Activated CD4-positive, alpha-beta T cell treated with anti-CD3 and anti-CD28 coated beads, Interleukin-2, amount 10 ng/mL, durations not matched to agents 24 days and 14 days (primary cell): ENCODE measurements at regions not wholly inside any gene's neighbourhood (a gene's known extent, or its start where the extent isn't known, plus 50 kb on each side); places are given as distances from the start of the nearest gene placed in this dataset.

Source experiments
- DNase-seq: peaks from one replicate; pipeline ENCODE4 v3.0.0; 2022
- H3K27ac Mint-ChIP-seq: one replicate; pipeline ENCODE4 v1.8.0; 2022; ENCODE audit warnings: mild to moderate bottlenecking, mixed read lengths
- H3K27me3 Mint-ChIP-seq: one replicate; pipeline ENCODE4 v1.8.0; 2022; ENCODE audit warnings: mixed read lengths
- H3K36me3 Mint-ChIP-seq: one replicate; pipeline ENCODE4 v1.8.0; 2022; ENCODE audit warnings: low read depth, mild to moderate bottlenecking, mixed read lengths
- H3K4me1 Mint-ChIP-seq: one replicate; pipeline ENCODE4 v1.8.0; 2021; ENCODE audit warnings: mixed read lengths
- H3K4me3 Mint-ChIP-seq: one replicate; pipeline ENCODE4 v1.8.0; 2022; ENCODE audit warnings: mild to moderate bottlenecking, moderate library complexity, mixed read lengths
- H3K9me3 Mint-ChIP-seq: one replicate; pipeline ENCODE4 v1.8.0; 2021; ENCODE audit warnings: mixed read lengths
- intact Hi-C: fragments of 100-400 bp; cut with micrococcal nuclease; formaldehyde crosslinking; loops from one replicate; pipeline ENCODE4 v1.15.1; 2023

- Mint-ChIP-seq H3K4me3 (no peak overlapping the region), H3K4me1 (peaks cover 7% of the 10 kb centered on the region), H3K27me3 (no peaks in the 10 kb centered on the region), H3K27ac (no peak overlapping the region), H3K9me3 (no peaks in the 10 kb centered on the region), H3K36me3 (no peaks in the 10 kb centered on the region)
- no peak for DNase-seq
- intact Hi-C loops = no loop called here
Measured at GRCh38 chr5:120083851-120084542, 380.1 kb upstream of the PRR16 start.

GRCh38 chr5:120084543-120084870 is 379.6 kb upstream of the PRR16 start:
- intact Hi-C loops = no loop called here
- Mint-ChIP-seq H3K4me1 (peaks cover 7% of the 10 kb centered on the region), H3K27ac (no peak overlapping the region), H3K27me3 (no peaks in the 10 kb centered on the region), H3K4me3 (no peak overlapping the region), H3K9me3 (no peaks in the 10 kb centered on the region), H3K36me3 (no peaks in the 10 kb centered on the region)
- DNase-seq = no peak

- H3K36me3 Mint-ChIP-seq = no peaks in the 10 kb centered on the region
- no peaks in the 10 kb centered on the region for H3K27me3 Mint-ChIP-seq
- H3K9me3 Mint-ChIP-seq = no peaks in the 10 kb centered on the region
- peaks cover 7% of the 10 kb centered on the region for H3K4me1 Mint-ChIP-seq
- no peak for DNase-seq
- no peak overlapping the region for H3K27ac Mint-ChIP-seq
- H3K4me3 Mint-ChIP-seq = no peak overlapping the region
- intact Hi-C loops = no loop called here
Measured at GRCh38 chr5:120086081-120086480, 378.0 kb upstream of the PRR16 start.

GRCh38 chr5:120088412-120088811 is 375.7 kb upstream of the PRR16 start:
- H3K36me3 Mint-ChIP-seq = no peaks in the 10 kb centered on the region
- peaks cover 7% of the 10 kb centered on the region for H3K4me1 Mint-ChIP-seq
- H3K9me3 Mint-ChIP-seq = no peaks in the 10 kb centered on the region
- no peak for DNase-seq
- intact Hi-C loops = no loop called here
- no peak overlapping the region for H3K4me3 Mint-ChIP-seq
- H3K27ac Mint-ChIP-seq = no peak overlapping the region
- H3K27me3 Mint-ChIP-seq = no peaks in the 10 kb centered on the region

GRCh38 chr5:120088836-120089235 is 375.3 kb upstream of the PRR16 start:
- Mint-ChIP-seq H3K9me3 (no peaks in the 10 kb centered on the region), H3K4me1 (peaks cover 7% of the 10 kb centered on the region), H3K36me3 (no peaks in the 10 kb centered on the region), H3K27ac (no peak overlapping the region), H3K4me3 (no peak overlapping the region), H3K27me3 (no peaks in the 10 kb centered on the region)
- intact Hi-C loops = no loop called here
- no peak for DNase-seq

GRCh38 chr5:120091376-120091948 is 372.6 kb upstream of the PRR16 start:
- peaks cover 7% of the 10 kb centered on the region for H3K4me1 Mint-ChIP-seq
- H3K27ac Mint-ChIP-seq = no peak overlapping the region
- intact Hi-C loops = no loop called here
- H3K4me3 Mint-ChIP-seq = no peak overlapping the region
- no peaks in the 10 kb centered on the region for H3K27me3 Mint-ChIP-seq
- DNase-seq = no peak
- no peaks in the 10 kb centered on the region for H3K36me3 Mint-ChIP-seq
- H3K9me3 Mint-ChIP-seq = no peaks in the 10 kb centered on the region

GRCh38 chr5:120092649-120093048 is 371.5 kb upstream of the PRR16 start:
- H3K4me1 Mint-ChIP-seq = peaks cover 7% of the 10 kb centered on the region
- H3K4me3 Mint-ChIP-seq = no peak overlapping the region
- H3K27me3 Mint-ChIP-seq = no peaks in the 10 kb centered on the region
- no peak for DNase-seq
- H3K27ac Mint-ChIP-seq = no peak overlapping the region
- no peaks in the 10 kb centered on the region for H3K9me3 Mint-ChIP-seq
- intact Hi-C loops = no loop called here
- no peaks in the 10 kb centered on the region for H3K36me3 Mint-ChIP-seq

- no peaks in the 10 kb centered on the region for H3K9me3 Mint-ChIP-seq
- H3K4me3 Mint-ChIP-seq = no peak overlapping the region
- H3K4me1 Mint-ChIP-seq = peaks cover 7% of the 10 kb centered on the region
- H3K36me3 Mint-ChIP-seq = no peaks in the 10 kb centered on the region
- no peaks in the 10 kb centered on the region for H3K27me3 Mint-ChIP-seq
- intact Hi-C loops = no loop called here
- no peak overlapping the region for H3K27ac Mint-ChIP-seq
- no peak for DNase-seq
Measured at GRCh38 chr5:120093178-120093577, 370.9 kb upstream of the PRR16 start.

- Mint-ChIP-seq H3K27ac (no peak overlapping the region), H3K4me3 (no peak overlapping the region), H3K9me3 (no peaks in the 10 kb centered on the region), H3K36me3 (no peaks in the 10 kb centered on the region), H3K4me1 (no peaks in the 10 kb centered on the region), H3K27me3 (no peaks in the 10 kb centered on the region)
- intact Hi-C loops = no loop called here
- no peak for DNase-seq
Measured at GRCh38 chr5:120096413-120096812, 367.7 kb upstream of the PRR16 start.

GRCh38 chr5:120098426-120098825 is 365.7 kb upstream of the PRR16 start:
- no peak overlapping the region for H3K27ac Mint-ChIP-seq
- H3K36me3 Mint-ChIP-seq = no peaks in the 10 kb centered on the region
- no peaks in the 10 kb centered on the region for H3K4me1 Mint-ChIP-seq
- no peak overlapping the region for H3K4me3 Mint-ChIP-seq
- DNase-seq = no peak
- H3K9me3 Mint-ChIP-seq = no peaks in the 10 kb centered on the region
- intact Hi-C loops = no loop called here
- H3K27me3 Mint-ChIP-seq = peaks cover 2% of the 10 kb centered on the region

GRCh38 chr5:120098902-120099535 is 365.1 kb upstream of the PRR16 start:
- intact Hi-C loops = no loop called here
- Mint-ChIP-seq H3K4me3 (no peak overlapping the region), H3K4me1 (no peaks in the 10 kb centered on the region), H3K9me3 (no peaks in the 10 kb centered on the region), H3K27ac (no peak overlapping the region), H3K36me3 (no peaks in the 10 kb centered on the region), H3K27me3 (peaks cover 2% of the 10 kb centered on the region)
- DNase-seq = no peak

GRCh38 chr5:120101771-120102170 is 362.3 kb upstream of the PRR16 start:
- H3K4me3 Mint-ChIP-seq = no peak overlapping the region
- DNase-seq = no peak
- no peaks in the 10 kb centered on the region for H3K9me3 Mint-ChIP-seq
- intact Hi-C loops = no loop called here
- no peaks in the 10 kb centered on the region for H3K4me1 Mint-ChIP-seq
- no peak overlapping the region for H3K27ac Mint-ChIP-seq
- peaks cover 2% of the 10 kb centered on the region for H3K27me3 Mint-ChIP-seq
- H3K36me3 Mint-ChIP-seq = no peaks in the 10 kb centered on the region

- no peak for DNase-seq
- Mint-ChIP-seq H3K9me3 (no peaks in the 10 kb centered on the region), H3K27ac (no peak overlapping the region), H3K4me1 (no peaks in the 10 kb centered on the region), H3K27me3 (peaks cover 2% of the 10 kb centered on the region), H3K4me3 (no peak overlapping the region), H3K36me3 (no peaks in the 10 kb centered on the region)
- intact Hi-C loops = no loop called here
Measured at GRCh38 chr5:120103495-120103894, 360.6 kb upstream of the PRR16 start.

- Mint-ChIP-seq H3K36me3 (no peaks in the 10 kb centered on the region), H3K4me3 (no peak overlapping the region), H3K27me3 (peaks cover 2% of the 10 kb centered on the region), H3K4me1 (no peaks in the 10 kb centered on the region), H3K9me3 (no peaks in the 10 kb centered on the region), H3K27ac (no peak overlapping the region)
- DNase-seq = no peak
- intact Hi-C loops = no loop called here
Measured at GRCh38 chr5:120106912-120107525, 357.1 kb upstream of the PRR16 start.
